NCI-H1092 treated with DMSO at 0.1 percent for 48 hours (cell line): ENCODE measurements at regions not wholly inside any gene's neighbourhood (a gene's known extent, or its start where the extent isn't known, plus 50 kb on each side); places are given as distances from the start of the nearest gene placed in this dataset.
"Not testable (repeated sequence)": the region's sequence is repeated elsewhere in the genome, so short reads cannot be mapped to it uniquely, and the experiment has no call there.

Source experiments
- DNase-seq: peaks from one replicate; lab custom pipeline; 2025; lab: John Stamatoyannopoulos, UW

- DNase-seq: not testable (repeated sequence)
Observed at GRCh38 chr15:70367913-70368705, 270.4 kb upstream of the TLE3 start.

DNA sequence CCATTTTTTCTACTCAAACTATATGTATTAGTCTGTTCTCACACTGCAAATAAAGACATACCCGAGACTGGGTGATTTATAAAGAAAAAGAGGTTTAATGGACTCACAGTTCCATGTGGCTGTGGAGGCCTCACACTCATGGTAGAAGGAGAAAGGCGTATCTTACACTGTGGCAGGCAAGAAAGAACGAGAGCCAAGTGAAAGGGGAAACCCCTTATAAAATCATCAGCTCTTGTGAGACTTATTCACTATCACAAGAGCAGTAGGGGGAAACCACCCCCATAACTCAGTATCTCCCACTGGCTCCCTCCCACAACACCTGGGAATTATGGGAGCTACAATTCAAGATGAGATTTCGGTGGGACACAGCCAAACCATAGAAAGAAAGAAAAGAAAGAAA lies 266.3 kb upstream of the TLE3 start:
- DNase-seq: not testable (repeated sequence)

DNA sequence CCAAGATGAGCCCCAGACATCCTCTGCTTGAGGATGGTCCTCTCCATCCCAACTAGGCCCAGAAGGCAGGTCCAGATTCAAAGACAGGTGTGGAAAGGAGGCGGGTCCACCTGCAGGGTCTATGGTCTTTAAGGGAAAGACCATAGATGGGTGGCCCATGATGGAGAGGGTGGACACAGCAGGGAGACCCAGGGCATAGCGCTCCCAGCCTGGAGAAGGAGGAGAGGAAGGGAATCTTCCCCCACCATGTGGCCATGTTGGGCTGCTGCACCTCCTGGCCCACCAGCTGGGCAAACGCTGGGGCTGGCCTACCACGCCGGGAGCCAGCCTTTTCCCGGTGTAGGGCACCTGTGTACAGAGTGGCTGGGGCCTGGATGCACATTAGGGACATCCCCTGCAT lies 265.2 kb upstream of the TLE3 start:
- peak; percentile 40 for DNase-seq

DNA sequence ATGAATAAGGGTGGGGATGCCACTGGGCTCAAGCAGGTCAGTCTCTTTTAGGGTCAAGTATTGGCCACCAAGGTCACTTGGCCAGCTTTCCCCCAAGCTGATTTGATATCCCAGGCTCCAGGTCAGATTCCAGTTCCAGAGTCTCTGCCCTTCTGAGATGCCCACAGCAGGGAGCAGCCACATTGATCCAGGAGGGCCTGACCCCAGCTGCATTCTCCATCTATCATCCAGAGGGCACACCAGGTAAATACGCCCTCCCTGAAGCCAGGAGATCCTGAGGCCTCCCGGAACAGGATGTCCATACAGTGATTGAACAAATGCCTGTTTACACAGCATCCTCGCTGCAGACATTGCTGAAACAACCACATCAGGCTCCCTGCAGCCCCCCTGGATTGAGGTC lies 264.6 kb upstream of the TLE3 start:
- no peak for DNase-seq

DNA sequence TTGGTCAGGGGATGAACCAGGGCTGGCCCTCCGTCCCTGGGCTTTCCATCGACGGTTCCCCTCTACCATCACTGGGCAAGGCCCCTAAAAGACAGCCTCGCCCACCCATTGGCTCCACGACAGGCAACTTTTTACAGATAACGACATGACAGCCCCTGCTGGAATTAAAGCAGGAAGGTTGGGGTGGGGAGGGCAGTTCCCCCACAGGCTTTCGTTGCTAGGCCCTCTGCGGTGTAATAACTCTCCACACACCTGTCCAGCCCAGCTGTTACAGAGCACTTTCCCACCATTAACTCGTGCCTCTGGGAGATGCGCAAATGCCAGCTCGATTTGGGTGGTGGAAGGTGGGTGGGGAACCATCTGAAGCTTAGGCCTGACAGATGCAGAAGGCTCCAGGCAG lies 264.2 kb upstream of the TLE3 start:
- no peak for DNase-seq

- no peak for DNase-seq
Observed at GRCh38 chr15:70361106-70361505, 263.4 kb upstream of the TLE3 start.

DNA sequence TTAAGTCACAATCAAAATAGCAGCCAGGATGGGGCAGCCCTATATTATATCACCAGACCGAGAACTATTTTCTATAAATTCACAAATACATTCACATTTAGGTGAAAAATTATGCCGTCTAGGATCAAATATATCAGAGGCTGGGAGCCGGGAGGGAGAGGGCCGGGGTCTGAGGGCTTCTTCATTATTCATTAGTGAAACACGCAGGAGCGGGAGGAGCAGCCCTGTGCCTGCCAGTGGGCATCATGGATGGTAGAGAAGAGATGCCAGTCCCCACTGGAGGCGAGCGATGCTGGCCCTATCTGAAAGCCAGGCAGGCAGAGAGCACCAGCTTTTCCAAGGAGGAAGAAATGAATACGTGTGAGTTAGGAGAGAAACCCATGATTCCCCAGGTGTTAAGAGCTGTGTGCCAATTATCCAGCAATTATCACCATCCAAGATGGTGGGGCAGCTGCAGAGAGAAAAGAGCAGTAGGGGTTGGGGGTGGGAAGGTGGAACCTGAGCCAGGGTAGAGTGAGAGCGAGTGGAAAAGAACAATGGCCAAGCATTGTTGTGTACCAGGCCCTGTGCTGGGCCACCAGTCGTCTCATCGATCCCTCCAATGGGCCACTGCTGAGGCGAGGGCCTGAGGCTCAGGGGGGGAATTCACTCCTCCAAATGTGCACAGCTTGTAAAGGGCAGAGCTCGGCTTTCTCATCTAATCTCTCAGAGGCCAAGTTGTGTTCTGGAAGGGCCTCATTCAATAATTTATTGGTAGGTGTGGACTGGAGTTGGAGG lies 261.3 kb upstream of the TLE3 start:
- DNase-seq: peak; percentile 10

DNA sequence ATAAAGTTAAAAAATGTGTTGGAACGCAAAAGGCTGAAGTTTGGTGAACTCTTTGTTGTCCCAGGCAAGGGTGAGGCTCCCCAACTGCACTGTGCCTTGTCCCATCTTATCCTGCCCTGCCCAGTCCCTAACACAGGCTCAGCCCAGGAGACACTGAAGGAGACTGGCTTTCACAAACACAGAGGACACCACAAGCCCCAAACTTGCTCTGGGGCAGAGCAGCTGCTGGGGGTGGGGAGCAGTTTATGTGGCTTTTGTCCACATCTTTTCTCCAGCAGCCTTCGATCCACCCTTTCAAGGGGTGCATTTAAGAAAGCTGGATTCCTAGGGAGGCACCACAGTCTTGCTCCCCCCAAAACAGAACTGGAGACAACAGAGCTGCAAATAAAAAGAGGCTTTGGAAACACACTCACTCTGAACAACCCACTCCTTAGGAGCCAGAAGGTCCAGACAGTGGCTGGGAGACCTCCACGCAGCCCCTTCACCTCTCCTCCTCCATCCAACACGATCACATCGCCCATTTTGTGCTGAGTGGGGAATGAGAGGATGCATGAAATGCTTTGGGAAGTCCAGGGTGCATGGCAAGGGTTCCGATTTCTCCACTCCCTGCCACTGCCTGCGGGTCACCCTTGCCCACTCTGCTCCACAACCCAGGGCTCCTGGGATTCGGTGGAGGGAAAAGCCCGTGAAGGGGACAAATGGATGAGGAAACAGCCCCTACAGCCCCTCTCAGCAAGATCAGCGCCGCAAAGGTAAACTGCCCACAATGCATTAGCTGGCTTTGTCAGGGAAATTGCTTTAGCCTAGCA lies 260.5 kb upstream of the TLE3 start:
- DNase-seq: no peak

DNA sequence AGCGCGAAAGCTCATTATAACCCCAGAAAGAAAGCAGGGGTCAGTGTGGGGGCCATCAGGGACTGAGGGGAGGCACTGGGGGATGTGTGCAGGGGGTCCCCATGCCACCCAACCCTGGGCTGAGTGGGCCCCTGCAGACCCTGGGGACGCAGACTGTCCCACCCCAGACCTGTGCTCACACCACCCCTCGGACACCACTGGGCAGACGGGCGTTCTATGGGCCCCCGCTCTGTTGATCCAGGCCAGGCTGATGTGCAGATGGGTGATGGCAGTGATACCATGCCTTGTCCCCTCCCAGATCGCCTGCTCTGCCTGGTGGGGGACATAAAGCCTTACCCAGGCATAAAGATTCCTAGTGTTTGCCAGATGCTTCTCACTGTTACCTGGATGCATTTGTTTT lies 259.7 kb upstream of the TLE3 start:
- no peak for DNase-seq

DNA sequence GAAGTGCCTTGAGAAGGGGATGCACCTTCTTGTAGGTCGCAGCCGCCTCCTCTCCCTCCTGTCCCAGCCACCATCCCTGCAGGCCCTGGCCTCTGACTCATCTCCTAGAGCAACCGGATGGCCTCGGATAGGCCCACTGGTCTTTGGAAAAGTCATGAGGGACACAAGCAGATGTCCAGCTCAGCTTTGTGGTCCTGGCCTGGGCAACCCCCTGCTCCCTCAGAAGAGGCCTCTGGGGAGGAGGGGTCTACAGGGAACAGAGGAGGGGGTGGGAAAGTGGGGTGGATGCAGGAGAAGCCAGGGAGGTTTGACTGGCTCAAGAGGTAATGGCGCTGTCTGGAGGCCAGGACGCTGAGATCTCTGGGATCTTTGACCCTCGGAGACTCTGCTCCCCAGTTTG lies 259.2 kb upstream of the TLE3 start:
- no peak for DNase-seq

- DNase-seq: no peak
Observed at GRCh38 chr15:70356062-70356860, 258.5 kb upstream of the TLE3 start.

DNA sequence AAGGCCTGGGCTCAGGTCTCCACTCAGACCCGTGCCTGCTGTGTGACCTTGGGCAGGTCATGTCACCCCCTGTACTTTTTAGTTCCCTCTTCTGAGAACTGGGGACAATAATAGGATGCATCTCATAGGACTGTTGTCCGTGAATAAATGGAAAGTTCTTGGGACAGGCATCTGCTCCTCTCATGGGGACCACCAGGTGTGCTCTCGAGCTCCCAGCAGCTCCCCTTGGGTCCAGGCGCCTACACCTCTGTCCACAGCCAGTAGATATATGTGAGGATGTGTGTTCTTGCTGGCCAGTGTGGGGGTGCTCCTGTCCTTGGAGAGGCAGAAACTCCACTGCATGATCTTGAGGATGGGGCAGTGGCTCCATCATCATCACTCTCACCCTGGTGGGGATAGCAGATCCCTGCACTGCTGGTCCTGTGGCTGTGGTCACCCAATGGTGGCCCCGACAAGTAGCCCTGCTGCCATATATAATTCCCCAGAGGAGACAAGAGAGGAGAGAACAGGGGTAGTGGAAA lies 257.6 kb upstream of the TLE3 start:
- no peak for DNase-seq

GRCh38 chr15:70354346-70354905 lies 256.7 kb upstream of the TLE3 start:
- no peak for DNase-seq

DNA sequence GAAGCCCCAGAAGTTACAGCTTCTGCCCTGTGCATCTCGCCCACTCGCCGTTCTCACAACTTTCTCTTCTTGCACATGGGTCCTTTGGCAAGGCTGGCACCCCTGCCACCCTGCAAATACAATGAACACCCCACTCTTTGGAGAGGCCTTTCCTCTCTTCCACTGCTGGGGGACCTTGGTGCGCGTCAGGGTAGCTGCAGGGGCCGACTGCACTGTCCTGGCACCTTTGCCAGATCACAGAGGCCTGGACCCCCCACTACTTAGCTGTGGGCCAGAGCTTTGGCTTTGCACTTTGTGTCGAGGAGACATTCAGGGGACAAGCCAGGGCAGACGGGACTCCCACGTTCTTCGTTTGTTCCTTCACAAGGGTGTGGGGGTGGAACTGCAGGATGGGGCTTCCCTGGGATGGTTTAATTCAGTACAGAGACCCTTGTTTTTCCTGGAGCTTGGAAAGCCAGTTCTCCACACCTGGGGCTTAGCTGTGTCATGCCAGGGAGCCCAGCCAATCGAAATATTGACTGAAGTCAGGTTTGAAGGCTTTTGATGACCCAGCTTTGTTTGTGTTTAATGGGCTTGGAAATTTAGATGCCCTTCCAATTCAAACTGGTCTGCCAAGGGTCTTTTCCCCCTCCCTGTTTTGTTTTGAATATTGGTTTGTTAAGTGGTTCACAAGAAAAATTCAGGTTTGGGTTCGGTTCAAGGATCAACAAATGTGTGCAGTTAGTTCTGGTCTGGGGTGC lies 256.1 kb upstream of the TLE3 start:
- DNase-seq: peak; percentile 83

GRCh38 chr15:70351941-70352774 lies 254.4 kb upstream of the TLE3 start:
- no peak for DNase-seq

GRCh38 chr15:70351391-70351790 lies 253.7 kb upstream of the TLE3 start:
- no peak for DNase-seq

- peak; percentile 57 for DNase-seq
Observed at GRCh38 chr15:70348581-70349344, 251.0 kb upstream of the TLE3 start.

GRCh38 chr15:70348226-70348543 lies 250.5 kb upstream of the TLE3 start:
- peak; percentile 32 for DNase-seq
